ENCODE measurements at regions not wholly inside any gene's neighbourhood (a gene's known extent, or its start where the extent isn't known, plus 50 kb on each side); places are given as distances from the start of the nearest gene placed in this dataset.

- TF ChIP-seq EZH2 (IDR thresholded peaks at IDR 0.05; ENCODE audit: borderline replicate concordance, low read length): no peak
- TF ChIP-seq, protein P1, sequence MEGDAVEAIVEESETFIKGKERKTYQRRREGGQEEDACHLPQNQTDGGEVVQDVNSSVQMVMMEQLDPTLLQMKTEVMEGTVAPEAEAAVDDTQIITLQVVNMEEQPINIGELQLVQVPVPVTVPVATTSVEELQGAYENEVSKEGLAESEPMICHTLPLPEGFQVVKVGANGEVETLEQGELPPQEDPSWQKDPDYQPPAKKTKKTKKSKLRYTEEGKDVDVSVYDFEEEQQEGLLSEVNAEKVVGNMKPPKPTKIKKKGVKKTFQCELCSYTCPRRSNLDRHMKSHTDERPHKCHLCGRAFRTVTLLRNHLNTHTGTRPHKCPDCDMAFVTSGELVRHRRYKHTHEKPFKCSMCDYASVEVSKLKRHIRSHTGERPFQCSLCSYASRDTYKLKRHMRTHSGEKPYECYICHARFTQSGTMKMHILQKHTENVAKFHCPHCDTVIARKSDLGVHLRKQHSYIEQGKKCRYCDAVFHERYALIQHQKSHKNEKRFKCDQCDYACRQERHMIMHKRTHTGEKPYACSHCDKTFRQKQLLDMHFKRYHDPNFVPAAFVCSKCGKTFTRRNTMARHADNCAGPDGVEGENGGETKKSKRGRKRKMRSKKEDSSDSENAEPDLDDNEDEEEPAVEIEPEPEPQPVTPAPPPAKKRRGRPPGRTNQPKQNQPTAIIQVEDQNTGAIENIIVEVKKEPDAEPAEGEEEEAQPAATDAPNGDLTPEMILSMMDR (IDR thresholded peaks at IDR 0.05; ENCODE audit: low read length): no peak
- H3K27me3 ChIP-seq (ENCODE audit: insufficient read depth, low read length): no peaks in the 10 kb centered on the region
- no peaks in the 10 kb centered on the region for H3K36me3 ChIP-seq (ENCODE audit: insufficient read depth, low read length)
- H3K79me2 ChIP-seq (ENCODE audit: insufficient read depth, low read length): no peaks in the 10 kb centered on the region
- no peaks in the 10 kb centered on the region for H3K9me2 ChIP-seq (ENCODE audit: low read depth, low read length)
- H3F3A ChIP-seq (ENCODE audit: insufficient read depth, low read length): no peaks in the 10 kb centered on the region
- no peak overlapping the region for H3K9ac ChIP-seq (ENCODE audit: low read length)
- H3K4me3 ChIP-seq (ENCODE audit: low read depth, low read length, poor library complexity, severe bottlenecking): no peak overlapping the region
- no peaks in the 10 kb centered on the region for H3K9me3 ChIP-seq (ENCODE audit: low read length)
- no peak overlapping the region for H2AFZ ChIP-seq (ENCODE audit: low read length)
- H3K4me2 ChIP-seq (ENCODE audit: low read length): no peak overlapping the region
- no peaks in the 10 kb centered on the region for H3K4me1 ChIP-seq (ENCODE audit: insufficient read depth, low read length, severe bottlenecking)
- no peaks in the 10 kb centered on the region for H4K20me1 ChIP-seq (ENCODE audit: insufficient read depth, low read length)
- no peak overlapping the region for H3K27ac ChIP-seq (ENCODE audit: low read depth, low read length, poor library complexity, severe bottlenecking)
Measured at GRCh38 chr2:198498048-198498447, 693.7 kb downstream of the PLCL1 start.

DNA sequence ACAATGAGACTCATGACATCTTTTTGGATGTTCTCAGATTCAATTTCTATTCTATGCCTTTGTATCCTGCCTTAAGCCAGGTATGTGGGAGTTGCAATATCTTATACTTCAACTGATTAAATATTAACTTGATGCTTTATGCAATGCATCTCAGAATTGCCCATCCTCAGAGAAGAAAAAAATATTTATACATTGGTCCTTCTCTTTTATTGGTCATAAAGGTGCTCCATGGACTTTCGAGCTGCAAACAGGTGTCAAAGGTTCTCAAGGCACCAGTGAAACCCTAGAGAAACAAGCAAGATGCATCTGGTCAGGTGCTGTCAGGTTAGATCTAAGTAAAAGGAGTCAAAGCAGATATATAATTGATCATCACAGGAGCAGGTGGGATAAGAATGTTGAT, 690.5 kb downstream of the PLCL1 start:
- no peaks in the 10 kb centered on the region for H3F3A ChIP-seq (ENCODE audit: insufficient read depth, low read length)
- H3K4me3 ChIP-seq (ENCODE audit: low read depth, low read length, poor library complexity, severe bottlenecking): no peak overlapping the region
- H4K20me1 ChIP-seq (ENCODE audit: insufficient read depth, low read length): no peaks in the 10 kb centered on the region
- no peaks in the 10 kb centered on the region for H3K9me2 ChIP-seq (ENCODE audit: low read depth, low read length)
- H3K9ac ChIP-seq (ENCODE audit: low read length): no peak overlapping the region
- no peak overlapping the region for H3K4me2 ChIP-seq (ENCODE audit: low read length)
- no peaks in the 10 kb centered on the region for H3K79me2 ChIP-seq (ENCODE audit: insufficient read depth, low read length)
- H3K4me1 ChIP-seq (ENCODE audit: insufficient read depth, low read length, severe bottlenecking): no peaks in the 10 kb centered on the region
- no peaks in the 10 kb centered on the region for H3K27me3 ChIP-seq (ENCODE audit: insufficient read depth, low read length)
- TF ChIP-seq EZH2 (IDR thresholded peaks at IDR 0.05; ENCODE audit: borderline replicate concordance, low read length): no peak
- TF ChIP-seq, protein P1 (IDR thresholded peaks at IDR 0.05; ENCODE audit: low read length): no peak
- H3K36me3 ChIP-seq (ENCODE audit: insufficient read depth, low read length): no peaks in the 10 kb centered on the region
- H3K9me3 ChIP-seq (ENCODE audit: low read length): no peaks in the 10 kb centered on the region
- H3K27ac ChIP-seq (ENCODE audit: low read depth, low read length, poor library complexity, severe bottlenecking): no peak overlapping the region
- no peak overlapping the region for H2AFZ ChIP-seq (ENCODE audit: low read length)

DNA sequence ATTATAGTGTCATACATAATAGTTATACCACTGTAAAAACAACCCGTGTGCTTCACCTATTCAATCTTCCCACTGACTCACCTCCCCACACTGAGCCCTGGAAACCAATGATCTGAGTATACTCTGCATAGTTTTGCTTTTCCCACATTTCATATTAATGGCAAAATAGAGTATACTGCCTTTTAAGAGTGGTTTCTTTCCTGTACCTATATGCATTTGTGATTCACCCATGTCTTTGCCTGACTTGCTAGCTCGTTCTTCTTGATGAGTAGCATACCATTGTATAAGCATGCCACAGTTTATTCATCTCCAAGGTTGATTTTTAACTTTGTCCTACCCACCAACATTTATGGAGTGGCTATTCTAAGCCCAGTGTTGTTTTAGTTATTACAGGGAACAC, 686.4 kb downstream of the PLCL1 start:
- no peaks in the 10 kb centered on the region for H3K9me2 ChIP-seq (ENCODE audit: low read depth, low read length)
- H3K9me3 ChIP-seq (ENCODE audit: low read length): no peaks in the 10 kb centered on the region
- H3K27me3 ChIP-seq (ENCODE audit: insufficient read depth, low read length): no peaks in the 10 kb centered on the region
- no peaks in the 10 kb centered on the region for H3F3A ChIP-seq (ENCODE audit: insufficient read depth, low read length)
- H3K9ac ChIP-seq (ENCODE audit: low read length): no peak overlapping the region
- TF ChIP-seq, protein P1 (IDR thresholded peaks at IDR 0.05; ENCODE audit: low read length): no peak
- TF ChIP-seq EZH2 (IDR thresholded peaks at IDR 0.05; ENCODE audit: borderline replicate concordance, low read length): no peak
- no peak overlapping the region for H2AFZ ChIP-seq (ENCODE audit: low read length)
- H3K36me3 ChIP-seq (ENCODE audit: insufficient read depth, low read length): no peaks in the 10 kb centered on the region
- H3K4me2 ChIP-seq (ENCODE audit: low read length): no peak overlapping the region
- H3K27ac ChIP-seq (ENCODE audit: low read depth, low read length, poor library complexity, severe bottlenecking): no peak overlapping the region
- no peaks in the 10 kb centered on the region for H3K79me2 ChIP-seq (ENCODE audit: insufficient read depth, low read length)
- no peak overlapping the region for H3K4me3 ChIP-seq (ENCODE audit: low read depth, low read length, poor library complexity, severe bottlenecking)
- no peaks in the 10 kb centered on the region for H3K4me1 ChIP-seq (ENCODE audit: insufficient read depth, low read length, severe bottlenecking)
- no peaks in the 10 kb centered on the region for H4K20me1 ChIP-seq (ENCODE audit: insufficient read depth, low read length)

Data from OCI-LY1 (cell line).